ENCODE measurements at regions not wholly inside any gene's neighbourhood (a gene's known extent, or its start where the extent isn't known, plus 50 kb on each side); places are given as distances from the start of the nearest gene placed in this dataset.
A peak's percentile ranks its signal among the peaks of the same experiment; 100 is the strongest.

DNA sequence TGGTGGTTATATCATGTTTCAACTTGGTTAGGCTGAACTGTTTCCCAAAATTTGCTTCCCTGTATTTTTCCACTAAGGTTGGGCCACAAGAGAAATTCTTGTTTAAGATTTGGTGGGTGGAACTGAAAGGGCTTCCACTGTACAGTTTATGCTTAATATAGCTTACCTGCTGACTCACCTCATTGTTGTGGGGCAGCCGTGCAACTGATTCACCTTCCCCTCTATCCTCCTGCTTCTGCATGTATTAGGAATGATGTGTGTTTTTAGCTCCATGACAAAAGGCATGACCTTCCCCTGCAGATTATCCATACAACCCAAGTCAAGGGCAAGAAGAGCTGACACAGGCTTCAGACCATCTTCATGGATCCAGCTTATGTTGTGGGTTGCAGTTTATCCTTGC lies 98.4 kb upstream of the GULP1 start:
- DNase-seq (ENCODE audit: extremely low read depth, low read depth, low spot score): no peak

DNA sequence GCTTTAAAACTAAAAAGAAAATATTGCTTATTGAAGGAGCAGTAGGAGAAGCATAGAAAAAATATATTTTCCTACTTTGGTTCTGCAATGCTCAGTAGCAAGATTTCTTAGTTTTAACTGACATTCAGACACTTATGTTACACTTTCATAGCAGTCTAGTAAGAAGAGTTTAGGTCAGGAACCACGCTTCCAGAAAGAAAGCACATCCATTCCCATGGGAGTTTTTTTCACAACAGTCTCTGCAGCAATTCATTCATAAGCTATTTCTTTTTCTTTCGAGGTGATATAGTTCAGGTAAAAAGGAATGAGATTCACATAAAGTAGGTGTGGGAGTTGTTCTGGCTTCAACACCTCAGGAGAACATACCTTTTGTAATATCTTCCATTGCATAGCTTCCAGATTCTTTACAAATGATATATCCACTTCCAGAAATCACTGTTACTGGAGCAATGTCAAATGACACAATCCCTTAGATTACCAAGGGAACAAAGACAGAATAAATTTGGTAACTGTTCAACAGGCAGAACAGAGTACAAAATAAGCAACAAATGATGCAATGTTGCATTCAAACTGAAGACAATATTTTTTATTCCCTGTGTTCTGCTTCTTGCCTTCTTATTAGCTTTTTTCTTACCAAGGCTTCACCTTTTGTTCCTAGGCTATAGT lies 95.2 kb upstream of the GULP1 start:
- no peak for DNase-seq (ENCODE audit: extremely low read depth, low read depth, low spot score)

DNA sequence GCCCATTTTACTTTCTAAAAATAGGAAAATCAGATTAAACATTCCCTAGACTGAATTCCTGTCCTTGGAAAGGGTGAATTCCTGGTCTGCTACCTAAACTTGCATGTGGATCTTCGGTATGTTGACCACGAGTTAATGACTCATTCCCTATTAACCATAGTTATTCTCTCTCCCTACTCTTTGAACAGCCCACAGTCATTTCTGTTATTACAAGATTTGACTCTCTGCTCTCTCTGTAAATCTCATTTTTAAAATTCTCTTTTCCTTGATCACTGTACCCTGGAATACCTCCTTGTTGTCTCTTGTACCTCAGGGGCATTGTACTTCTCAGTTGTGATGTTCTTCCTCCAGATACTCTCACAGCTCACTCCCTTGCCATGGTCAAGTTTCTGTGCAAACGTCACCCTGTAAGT lies 92.0 kb upstream of the GULP1 start:
- peak; percentile 10 for DNase-seq (ENCODE audit: extremely low read depth, low read depth, low spot score)

DNA sequence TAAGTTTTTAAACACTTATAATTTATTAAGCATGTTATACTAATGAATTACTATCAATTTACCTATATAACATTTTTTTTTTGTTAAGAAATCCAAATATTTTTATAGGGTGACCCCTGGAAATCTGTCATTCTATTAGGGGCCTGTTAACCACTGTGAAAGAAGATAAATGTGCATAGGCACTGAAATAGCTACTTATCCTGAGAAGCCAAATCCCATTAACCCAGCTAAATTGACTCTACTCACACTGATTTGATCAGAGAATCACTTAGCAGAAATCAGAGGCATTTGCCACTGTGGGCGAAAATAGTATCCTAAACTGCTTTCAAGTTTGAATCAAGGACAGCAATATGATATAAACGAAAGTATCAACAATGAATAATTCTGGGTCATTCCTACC lies 90.0 kb upstream of the GULP1 start:
- DNase-seq (ENCODE audit: extremely low read depth, low read depth, low spot score): no peak

DNA sequence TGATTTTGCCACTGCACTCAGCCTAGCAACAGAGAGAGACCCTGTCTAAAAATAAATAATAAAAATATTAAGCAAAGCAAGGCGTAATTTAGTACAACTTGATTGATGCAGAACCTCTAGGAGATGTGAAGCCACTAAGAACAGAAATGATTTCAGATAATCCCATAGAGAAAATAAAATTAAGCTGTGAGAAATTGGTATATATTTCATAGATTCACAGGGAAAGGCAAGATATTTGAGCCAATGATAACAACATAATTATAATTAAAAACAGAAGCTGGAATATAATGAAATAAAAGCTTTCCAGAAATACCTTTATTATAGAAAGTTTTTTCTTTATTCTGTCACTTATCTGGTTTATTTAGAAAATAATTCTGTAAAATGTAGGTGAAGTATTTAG lies 88.9 kb upstream of the GULP1 start:
- DNase-seq (ENCODE audit: extremely low read depth, low read depth, low spot score): no peak

DNA sequence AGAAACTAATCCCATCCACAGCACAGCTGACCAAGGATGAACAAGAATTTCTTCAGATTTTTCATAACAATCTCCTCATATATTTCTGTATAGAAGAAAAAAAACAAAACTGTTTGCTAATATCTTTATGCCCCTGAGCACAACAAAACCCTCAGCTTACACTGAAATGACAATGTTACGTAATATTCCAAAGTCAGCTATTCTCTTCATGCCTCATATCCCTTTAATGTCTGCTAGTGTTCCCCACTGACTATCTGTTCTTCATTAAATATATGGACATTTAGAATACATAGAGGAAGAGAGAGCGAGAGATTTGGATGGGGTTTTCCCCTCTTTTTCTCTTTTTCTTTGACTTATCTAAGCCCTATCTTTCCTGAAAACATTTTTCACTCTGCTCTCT lies 87.9 kb upstream of the GULP1 start:
- no peak for DNase-seq (ENCODE audit: extremely low read depth, low read depth, low spot score)

DNA sequence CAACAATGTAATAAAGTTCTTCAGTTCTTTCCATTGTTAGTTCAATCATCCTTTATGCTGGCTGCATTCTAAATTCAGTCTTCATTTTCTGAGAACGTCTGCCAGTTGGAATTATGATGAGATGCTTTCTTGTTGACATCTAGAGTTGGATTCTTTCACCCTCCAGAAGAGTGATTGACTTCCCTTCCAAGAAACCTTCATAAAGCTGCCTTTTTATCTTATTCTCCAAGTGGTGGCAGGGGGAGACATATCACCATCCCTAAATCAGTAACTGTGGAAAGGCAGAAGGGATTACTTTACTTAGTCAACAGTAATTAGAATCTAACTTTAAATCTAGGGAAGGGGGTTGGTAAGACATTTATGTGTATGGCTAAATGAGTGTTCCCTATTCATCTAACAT lies 86.8 kb upstream of the GULP1 start:
- DNase-seq (ENCODE audit: extremely low read depth, low read depth, low spot score): no peak

DNA sequence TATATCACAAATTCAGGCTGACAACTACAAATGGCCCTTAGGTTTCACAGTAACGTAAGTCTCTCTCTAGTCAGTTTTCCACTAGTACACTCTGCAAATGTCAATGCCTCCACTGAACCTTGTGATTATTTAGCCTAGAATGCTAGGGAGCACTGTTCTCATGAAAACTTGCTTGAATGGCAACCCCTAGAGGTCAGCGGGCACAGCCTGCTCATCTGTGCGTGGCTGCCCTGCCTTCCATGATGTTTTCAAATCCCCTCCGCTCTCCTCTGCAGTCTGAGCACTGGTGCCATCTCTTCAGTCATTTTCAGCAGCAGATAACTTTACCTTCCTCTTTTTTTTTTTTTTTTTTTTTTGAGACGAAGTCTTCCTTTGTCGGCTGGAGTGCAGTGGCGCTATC lies 84.1 kb upstream of the GULP1 start:
- DNase-seq (ENCODE audit: extremely low read depth, low read depth, low spot score): no peak

DNA sequence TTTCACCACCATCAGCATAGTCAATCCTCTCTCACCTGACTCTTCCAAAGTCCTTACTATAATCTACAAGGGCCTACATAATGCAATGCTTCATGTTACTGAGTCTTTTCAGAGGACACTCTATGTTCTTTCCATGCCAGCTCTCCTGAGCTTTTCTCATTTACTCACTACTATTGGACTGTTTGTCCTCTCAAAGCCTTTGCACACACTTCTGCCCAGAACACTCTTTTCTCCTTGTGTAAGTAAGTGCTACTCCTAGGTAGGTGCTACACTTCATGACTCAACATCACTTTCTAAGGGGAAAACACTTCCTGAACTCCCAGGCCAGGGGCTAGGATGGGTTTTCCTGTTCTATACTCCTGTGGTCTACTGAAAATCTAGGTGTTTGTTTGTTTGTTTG lies 82.5 kb upstream of the GULP1 start:
- DNase-seq (ENCODE audit: extremely low read depth, low read depth, low spot score): no peak

DNA sequence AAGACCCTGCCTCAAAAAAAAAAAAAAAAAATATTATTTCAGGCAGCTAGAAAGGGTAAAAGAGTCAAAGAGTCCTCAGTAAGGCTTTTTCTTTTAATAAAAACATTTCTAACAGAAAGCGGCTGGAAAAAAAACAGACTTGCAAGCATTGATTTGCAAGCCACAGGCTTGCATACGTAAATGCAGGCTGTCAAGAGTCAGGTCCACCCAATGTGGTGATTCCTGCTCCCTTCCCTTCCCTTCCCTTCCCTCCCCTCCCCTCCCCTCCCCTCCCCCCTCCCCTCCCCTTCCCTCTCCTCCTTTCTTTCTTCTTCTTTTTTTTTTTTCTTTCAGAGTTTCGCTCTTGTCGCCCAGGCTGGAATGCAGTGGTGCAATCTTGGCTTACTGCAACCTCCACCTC lies 74.4 kb upstream of the GULP1 start:
- no peak for DNase-seq (ENCODE audit: extremely low read depth, low read depth, low spot score)

DNA sequence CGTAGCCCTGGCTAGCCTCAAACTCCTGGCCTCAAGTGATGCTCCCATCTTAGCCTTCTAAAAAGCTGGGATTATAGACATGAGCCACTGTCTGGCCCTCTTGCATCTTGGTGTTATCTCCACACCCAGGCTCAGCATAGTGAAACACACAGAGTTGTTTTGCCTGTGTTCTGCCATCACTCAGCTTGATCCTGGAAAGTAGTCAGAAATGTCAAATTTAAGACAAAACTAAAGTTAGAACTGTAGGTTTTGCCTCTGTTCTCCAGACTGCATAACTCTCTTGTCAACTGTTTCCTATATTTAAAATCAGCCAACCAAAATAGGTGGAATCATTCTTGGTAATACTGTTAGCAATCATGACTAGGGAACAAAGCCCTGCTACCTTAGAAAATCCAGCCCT lies 72.1 kb upstream of the GULP1 start:
- no peak for DNase-seq (ENCODE audit: extremely low read depth, low read depth, low spot score)

DNA sequence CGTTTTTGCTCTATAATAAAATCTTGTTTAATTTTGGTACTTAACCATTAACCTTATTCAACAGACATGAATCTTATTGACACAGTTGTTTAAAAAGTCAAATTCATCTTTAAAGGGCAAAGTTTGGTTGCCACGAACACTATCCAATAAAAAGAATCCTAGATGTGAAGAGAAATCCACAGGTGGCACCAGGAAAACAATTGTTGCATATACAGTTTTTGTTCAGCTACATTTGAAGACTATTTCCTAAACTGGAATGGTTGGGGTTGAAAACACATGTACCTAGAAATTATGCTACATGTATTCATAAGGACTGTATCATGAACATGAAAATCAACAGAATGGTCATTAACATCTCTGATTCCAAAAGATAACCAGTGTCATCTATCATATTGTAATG lies 71.1 kb upstream of the GULP1 start:
- no peak for DNase-seq (ENCODE audit: extremely low read depth, low read depth, low spot score)

DNA sequence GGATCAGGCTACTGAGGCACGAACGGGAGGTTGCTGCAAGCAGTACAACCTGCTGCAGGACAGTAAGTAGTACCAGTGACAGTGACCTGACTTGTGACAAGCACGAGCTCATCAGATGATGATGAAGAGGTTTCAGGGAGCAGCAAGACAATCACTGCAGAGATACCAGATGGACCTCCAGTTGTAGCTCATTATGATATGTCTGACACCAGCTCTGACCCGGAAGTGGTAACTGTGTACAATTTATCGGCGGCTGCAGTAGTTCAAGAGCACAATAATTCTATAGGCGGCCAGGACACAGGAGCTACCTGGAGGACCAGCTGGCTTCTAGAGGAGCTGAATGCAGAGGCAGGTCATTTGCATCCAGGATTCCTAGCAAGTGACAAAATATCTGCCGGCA lies 64.0 kb upstream of the GULP1 start:
- no peak for DNase-seq (ENCODE audit: extremely low read depth, low read depth, low spot score)

DNA sequence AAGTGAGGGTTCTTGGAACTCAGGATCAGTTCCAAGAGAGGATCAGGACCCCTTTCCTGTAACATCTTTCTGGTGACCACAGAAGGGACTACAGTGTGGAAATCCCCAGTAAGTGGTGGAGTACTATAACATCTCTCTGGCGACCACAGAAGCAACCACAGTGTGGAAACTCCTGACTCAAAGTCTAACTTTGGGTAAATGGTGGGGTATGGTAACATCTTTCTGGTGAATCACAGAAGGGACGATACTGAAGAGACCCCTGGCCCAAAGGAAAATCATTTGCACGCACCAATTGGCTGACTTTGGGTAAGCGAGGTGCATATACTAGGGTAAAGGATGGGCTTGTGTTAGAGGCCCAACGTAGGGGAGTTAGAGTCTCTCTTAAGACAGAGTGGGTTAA lies 56.3 kb upstream of the GULP1 start:
- DNase-seq (ENCODE audit: extremely low read depth, low read depth, low spot score): no peak

DNA sequence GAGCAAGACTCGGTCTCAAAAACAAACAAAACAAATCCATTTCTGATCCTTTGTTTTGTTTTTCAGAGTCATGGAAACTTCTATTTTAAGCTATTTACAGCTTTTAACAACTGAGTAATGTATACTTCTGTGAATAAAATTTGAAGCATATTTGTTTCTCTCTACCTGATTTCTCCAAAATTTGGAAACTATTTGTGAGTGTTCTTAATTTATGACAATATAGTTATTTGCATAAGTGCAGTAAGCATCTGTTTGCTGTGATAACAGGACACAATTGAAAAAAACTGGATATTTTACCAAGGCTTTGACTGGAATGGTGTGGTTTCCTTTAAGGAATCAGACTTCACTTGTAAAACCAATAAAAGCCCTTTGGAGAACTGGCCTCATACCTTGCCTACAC lies 53.3 kb upstream of the GULP1 start:
- DNase-seq (ENCODE audit: extremely low read depth, low read depth, low spot score): no peak
